ENCODE measurements at regions not wholly inside any gene's neighbourhood (a gene's known extent, or its start where the extent isn't known, plus 50 kb on each side); places are given as distances from the start of the nearest gene placed in this dataset.

- Mint-ChIP-seq H3K27me3 (ENCODE audit: low read depth) (no peaks in the 10 kb centered on the region), H3K36me3 (ENCODE audit: low read depth) (no peaks in the 10 kb centered on the region), H3K9me3 (peaks cover 5% of the 10 kb centered on the region), H3K27ac (ENCODE audit: unreplicated experiment) (no peak overlapping the region), H3K4me3 (no peak overlapping the region), H3K4me1 (no peaks in the 10 kb centered on the region)
- DNase-seq (ENCODE audit: low read depth, low spot score) = no peak
- TF ChIP-seq CTCF (conservative IDR thresholded peaks at IDR 0.05) = no peak
Measured at GRCh38 chr4:125091101-125091500, 223.7 kb upstream of the FAT4 start.

- DNase-seq (ENCODE audit: low read depth, low spot score) = no peak
- H3K36me3 Mint-ChIP-seq (ENCODE audit: low read depth) = no peaks in the 10 kb centered on the region
- no peaks in the 10 kb centered on the region for H3K9me3 Mint-ChIP-seq
- H3K4me3 Mint-ChIP-seq = no peak overlapping the region
- H3K4me1 Mint-ChIP-seq = no peaks in the 10 kb centered on the region
- no peaks in the 10 kb centered on the region for H3K27me3 Mint-ChIP-seq (ENCODE audit: low read depth)
- TF ChIP-seq CTCF (conservative IDR thresholded peaks at IDR 0.05) = no peak
- H3K27ac Mint-ChIP-seq (ENCODE audit: unreplicated experiment) = no peak overlapping the region
Measured at GRCh38 chr4:125084608-125085007, 230.1 kb upstream of the FAT4 start.

- DNase-seq (ENCODE audit: low read depth, low spot score) = no peak
- no peak overlapping the region for H3K27ac Mint-ChIP-seq (ENCODE audit: unreplicated experiment)
- H3K27me3 Mint-ChIP-seq (ENCODE audit: low read depth) = no peaks in the 10 kb centered on the region
- TF ChIP-seq CTCF (conservative IDR thresholded peaks at IDR 0.05) = no peak
- H3K4me1 Mint-ChIP-seq = no peaks in the 10 kb centered on the region
- no peaks in the 10 kb centered on the region for H3K36me3 Mint-ChIP-seq (ENCODE audit: low read depth)
- no peaks in the 10 kb centered on the region for H3K9me3 Mint-ChIP-seq
- no peak overlapping the region for H3K4me3 Mint-ChIP-seq
Measured at GRCh38 chr4:125082729-125083417, 231.9 kb upstream of the FAT4 start.

GRCh38 chr4:125072269-125072668, 242.5 kb upstream of the FAT4 start:
- H3K36me3 Mint-ChIP-seq (ENCODE audit: low read depth) = no peaks in the 10 kb centered on the region
- H3K27me3 Mint-ChIP-seq (ENCODE audit: low read depth) = no peaks in the 10 kb centered on the region
- TF ChIP-seq CTCF (conservative IDR thresholded peaks at IDR 0.05) = no peak

GRCh38 chr4:125070861-125071260, 243.9 kb upstream of the FAT4 start:
- Mint-ChIP-seq H3K27me3 (ENCODE audit: low read depth) (no peaks in the 10 kb centered on the region), H3K27ac (ENCODE audit: unreplicated experiment) (no peak overlapping the region), H3K4me3 (no peak overlapping the region), H3K36me3 (ENCODE audit: low read depth) (no peaks in the 10 kb centered on the region), H3K9me3 (no peaks in the 10 kb centered on the region), H3K4me1 (no peaks in the 10 kb centered on the region)
- no peak for DNase-seq (ENCODE audit: low read depth, low spot score)
- no peak for TF ChIP-seq CTCF (conservative IDR thresholded peaks at IDR 0.05)

More at GRCh38 chr4:125072269-125072668, 242.5 kb upstream of the FAT4 start:
- no peak overlapping the region for H3K4me3 Mint-ChIP-seq
- H3K4me1 Mint-ChIP-seq = no peaks in the 10 kb centered on the region
- no peak for DNase-seq (ENCODE audit: low read depth, low spot score)
- no peaks in the 10 kb centered on the region for H3K9me3 Mint-ChIP-seq
- no peak overlapping the region for H3K27ac Mint-ChIP-seq (ENCODE audit: unreplicated experiment)

Measured in neural crest cell (in vitro differentiated cells).